ENCODE measurements at regions not wholly inside any gene's neighbourhood (a gene's known extent, or its start where the extent isn't known, plus 50 kb on each side); places are given as distances from the start of the nearest gene placed in this dataset.
"Not testable (repeated sequence)": the region's sequence is repeated elsewhere in the genome, so short reads cannot be mapped to it uniquely, and the experiment has no call there.

- no peak for DNase-seq
These were observed 82.3 kb upstream of the TMEM45B start for GRCh38 chr11:129733384-129733783.

- DNase-seq, result no peak
These were observed 81.7 kb upstream of the TMEM45B start for GRCh38 chr11:129733981-129734380.

GRCh38 chr11:129734654-129735053 is 81.0 kb upstream of the TMEM45B start:
- no peak for DNase-seq

- DNase-seq, result no peak
These were observed 77.8 kb upstream of the TMEM45B start for GRCh38 chr11:129737831-129738230.

- no peak for DNase-seq
These were observed 77.4 kb upstream of the TMEM45B start for GRCh38 chr11:129738242-129738641.

GRCh38 chr11:129739339-129739738 is 76.3 kb upstream of the TMEM45B start:
- DNase-seq, result no peak

GRCh38 chr11:129740125-129740719 is 75.4 kb upstream of the TMEM45B start:
- DNase-seq, result no peak

- no peak for DNase-seq
These were observed 72.4 kb upstream of the TMEM45B start for GRCh38 chr11:129743112-129743815.

GRCh38 chr11:129747071-129747470 is 68.6 kb upstream of the TMEM45B start:
- DNase-seq, result no peak

GRCh38 chr11:129749141-129749540 is 66.5 kb upstream of the TMEM45B start:
- no peak for DNase-seq

GRCh38 chr11:129750343-129751292 is 65.0 kb upstream of the TMEM45B start:
- DNase-seq, result peak; percentile 39

GRCh38 chr11:129751511-129751910 is 64.1 kb upstream of the TMEM45B start:
- no peak for DNase-seq

- DNase-seq, result not testable (repeated sequence)
These were observed 52.1 kb upstream of the TMEM45B start for GRCh38 chr11:129763569-129763968.

- not testable (repeated sequence) for DNase-seq
These were observed 51.4 kb upstream of the TMEM45B start for GRCh38 chr11:129764204-129764603.
